ENCODE measurements at regions not wholly inside any gene's neighbourhood (a gene's known extent, or its start where the extent isn't known, plus 50 kb on each side); places are given as distances from the start of the nearest gene placed in this dataset.

DNA sequence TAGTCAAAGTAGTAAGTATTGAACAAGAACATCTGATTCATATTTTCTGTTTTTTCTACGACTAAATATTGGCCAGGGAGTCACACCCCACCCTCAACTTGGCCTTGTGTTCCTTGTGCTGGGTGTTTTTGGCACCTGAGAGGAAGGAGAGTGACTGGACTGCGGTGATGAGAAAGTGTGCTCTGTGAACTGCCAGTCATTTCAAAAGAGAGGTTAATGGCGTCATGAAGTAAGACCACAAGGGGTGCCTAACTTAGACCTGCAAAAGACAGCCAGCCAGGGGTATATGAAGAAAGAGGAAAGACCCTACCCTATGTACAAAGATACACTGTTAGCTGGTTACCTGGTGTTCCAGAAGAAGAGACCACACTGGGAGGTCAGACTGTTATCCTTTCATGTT lies 58.4 kb upstream of the COL8A1 start:
- no peak overlapping the region for H3K4me3 ChIP-seq
- H3K27ac ChIP-seq (ENCODE audit: control insufficient read depth, insufficient read depth): no peak overlapping the region
- ChIA-PET SMC1A (ENCODE audit: uncharacterized antibody, unreplicated experiment) (no interaction called here), POLR2A (no interaction called here), CTCF (interaction anchor here (1.3 kb wide), 1 partner anchor 16 kb away, joined by 3 read pairs; no protein-coding TSS in a partner anchor), RAD21 (ENCODE audit: unreplicated experiment) (no interaction called here)
- in situ Hi-C loops (cut with MboI) (no loop called here), intact Hi-C loops (cut with micrococcal nuclease; ENCODE audit: unreplicated experiment) (no loop called here)
- DNase-seq (ENCODE audit: low read depth, low spot score) (peak; percentile 7), FAIRE-seq (no peak), ATAC-seq (peak; percentile 78)
- H4K20me1 ChIP-seq (ENCODE audit: control insufficient read depth, insufficient read depth): no peaks in the 10 kb centered on the region
- no peaks in the 10 kb centered on the region; the same call in 2 of the 3 replicates for H3K9me3 ChIP-seq (replicated peaks; ENCODE audit: control insufficient read depth, insufficient read depth, low read length)
- H3K4me1 ChIP-seq (ENCODE audit: control insufficient read depth, insufficient read depth, low read length): no peaks in the 10 kb centered on the region
- no peaks in the 10 kb centered on the region for H3K27me3 ChIP-seq (replicated peaks in 1 of 2; ENCODE audit: control insufficient read depth in 2 of 2, insufficient read depth in 2 of 2, low read length in 1 of 2)
- H3K4me2 ChIP-seq (ENCODE audit: control insufficient read depth, insufficient read depth): no peak overlapping the region
- no TSS peak for BruUV-seq (replicated peaks)
- no peaks in the 10 kb centered on the region for H3K36me3 ChIP-seq (ENCODE audit: control insufficient read depth in 2 of 2, insufficient read depth in 2 of 2, low read length in 1 of 2)
- 14% methylated on average over 3 of the region's 3 CpGs for WGBS (ENCODE audit: insufficient coverage, insufficient replicate concordance, low lambda C conversion rate, missing lambda C conversion rate)
- no peak overlapping the region for H2AFZ ChIP-seq (ENCODE audit: control insufficient read depth, low read depth, low read length)
- H3K9ac ChIP-seq (ENCODE audit: control insufficient read depth, insufficient read depth, low read length): no peak overlapping the region
- H3K79me2 ChIP-seq (ENCODE audit: control insufficient read depth, insufficient read depth, low read length): no peaks in the 10 kb centered on the region
- TF ChIP-seq ETV6 (conservative IDR thresholded peaks at IDR 0.05 in 1 of 2, IDR thresholded peaks at IDR 0.05 in 1 of 2; ENCODE audit: borderline replicate concordance in 1 of 2, low read depth in 1 of 2) (peak in 1 of 2 experiments; percentile 47; a peak in 1 of 4 replicates), RUNX3 (IDR thresholded peaks at IDR 0.05; ENCODE audit: low read length) (peak; percentile 95), IRF4 (IDR thresholded peaks at IDR 0.05; ENCODE audit: low read depth, low read length) (peak; percentile 57; the same call in 1 of the 2 replicates), PAX5 (IDR thresholded peaks at IDR 0.05; ENCODE audit: borderline replicate concordance, low read depth, low read length) (no peak), NFIC (IDR thresholded peaks at IDR 0.05; ENCODE audit: low read depth, low read length) (peak; percentile 80; the same call in 1 of the 2 replicates), CREM (IDR thresholded peaks at IDR 0.05; ENCODE audit: low read depth) (peak; percentile 78; the same call in 1 of the 2 replicates), JUNB (IDR thresholded peaks at IDR 0.05) (peak; percentile 88), BHLHE40 (IDR thresholded peaks at IDR 0.05; ENCODE audit: borderline replicate concordance in 1 of 2, low read depth in 2 of 2, low read length in 1 of 2) (peak in 1 of 2 experiments; percentile 36; a peak in 1 of 4 replicates), EED (IDR thresholded peaks at IDR 0.05; ENCODE audit: low read depth) (peak; percentile 65; the same call in 1 of the 2 replicates), SPI1 (IDR thresholded peaks at IDR 0.05; ENCODE audit: borderline replicate concordance, insufficient read depth, low read depth, low read length) (no peak), BCL11A (IDR thresholded peaks at IDR 0.05; ENCODE audit: low read depth, low read length) (peak; percentile 46; the same call in 1 of the 2 replicates), ZBED1 (IDR thresholded peaks at IDR 0.05; ENCODE audit: borderline replicate concordance) (peak; percentile 63; the same call in 1 of the 2 replicates), NRF1 (conservative IDR thresholded peaks at IDR 0.05; ENCODE audit: low read depth, low read length) (no peak), TCF7 (IDR thresholded peaks at IDR 0.05; ENCODE audit: borderline replicate concordance) (0 out of 2 replicates have a peak, but pooled peaks have one; percentile 35)
- TF ChIP-seq, protein P1, sequence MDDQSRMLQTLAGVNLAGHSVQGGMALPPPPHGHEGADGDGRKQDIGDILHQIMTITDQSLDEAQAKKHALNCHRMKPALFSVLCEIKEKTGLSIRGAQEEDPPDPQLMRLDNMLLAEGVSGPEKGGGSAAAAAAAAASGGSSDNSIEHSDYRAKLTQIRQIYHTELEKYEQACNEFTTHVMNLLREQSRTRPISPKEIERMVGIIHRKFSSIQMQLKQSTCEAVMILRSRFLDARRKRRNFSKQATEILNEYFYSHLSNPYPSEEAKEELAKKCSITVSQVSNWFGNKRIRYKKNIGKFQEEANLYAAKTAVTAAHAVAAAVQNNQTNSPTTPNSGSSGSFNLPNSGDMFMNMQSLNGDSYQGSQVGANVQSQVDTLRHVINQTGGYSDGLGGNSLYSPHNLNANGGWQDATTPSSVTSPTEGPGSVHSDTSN (IDR thresholded peaks at IDR 0.05; ENCODE audit: insufficient replicate concordance, low read depth, low read length): no peak
- TF ChIP-seq, protein P2, sequence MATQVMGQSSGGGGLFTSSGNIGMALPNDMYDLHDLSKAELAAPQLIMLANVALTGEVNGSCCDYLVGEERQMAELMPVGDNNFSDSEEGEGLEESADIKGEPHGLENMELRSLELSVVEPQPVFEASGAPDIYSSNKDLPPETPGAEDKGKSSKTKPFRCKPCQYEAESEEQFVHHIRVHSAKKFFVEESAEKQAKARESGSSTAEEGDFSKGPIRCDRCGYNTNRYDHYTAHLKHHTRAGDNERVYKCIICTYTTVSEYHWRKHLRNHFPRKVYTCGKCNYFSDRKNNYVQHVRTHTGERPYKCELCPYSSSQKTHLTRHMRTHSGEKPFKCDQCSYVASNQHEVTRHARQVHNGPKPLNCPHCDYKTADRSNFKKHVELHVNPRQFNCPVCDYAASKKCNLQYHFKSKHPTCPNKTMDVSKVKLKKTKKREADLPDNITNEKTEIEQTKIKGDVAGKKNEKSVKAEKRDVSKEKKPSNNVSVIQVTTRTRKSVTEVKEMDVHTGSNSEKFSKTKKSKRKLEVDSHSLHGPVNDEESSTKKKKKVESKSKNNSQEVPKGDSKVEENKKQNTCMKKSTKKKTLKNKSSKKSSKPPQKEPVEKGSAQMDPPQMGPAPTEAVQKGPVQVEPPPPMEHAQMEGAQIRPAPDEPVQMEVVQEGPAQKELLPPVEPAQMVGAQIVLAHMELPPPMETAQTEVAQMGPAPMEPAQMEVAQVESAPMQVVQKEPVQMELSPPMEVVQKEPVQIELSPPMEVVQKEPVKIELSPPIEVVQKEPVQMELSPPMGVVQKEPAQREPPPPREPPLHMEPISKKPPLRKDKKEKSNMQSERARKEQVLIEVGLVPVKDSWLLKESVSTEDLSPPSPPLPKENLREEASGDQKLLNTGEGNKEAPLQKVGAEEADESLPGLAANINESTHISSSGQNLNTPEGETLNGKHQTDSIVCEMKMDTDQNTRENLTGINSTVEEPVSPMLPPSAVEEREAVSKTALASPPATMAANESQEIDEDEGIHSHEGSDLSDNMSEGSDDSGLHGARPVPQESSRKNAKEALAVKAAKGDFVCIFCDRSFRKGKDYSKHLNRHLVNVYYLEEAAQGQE (IDR thresholded peaks at IDR 0.05; ENCODE audit: low read depth, low read length): no peak
- TF ChIP-seq, protein P3, sequence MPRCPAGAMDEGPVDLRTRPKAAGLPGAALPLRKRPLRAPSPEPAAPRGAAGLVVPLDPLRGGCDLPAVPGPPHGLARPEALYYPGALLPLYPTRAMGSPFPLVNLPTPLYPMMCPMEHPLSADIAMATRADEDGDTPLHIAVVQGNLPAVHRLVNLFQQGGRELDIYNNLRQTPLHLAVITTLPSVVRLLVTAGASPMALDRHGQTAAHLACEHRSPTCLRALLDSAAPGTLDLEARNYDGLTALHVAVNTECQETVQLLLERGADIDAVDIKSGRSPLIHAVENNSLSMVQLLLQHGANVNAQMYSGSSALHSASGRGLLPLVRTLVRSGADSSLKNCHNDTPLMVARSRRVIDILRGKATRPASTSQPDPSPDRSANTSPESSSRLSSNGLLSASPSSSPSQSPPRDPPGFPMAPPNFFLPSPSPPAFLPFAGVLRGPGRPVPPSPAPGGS (IDR thresholded peaks at IDR 0.05; ENCODE audit: borderline replicate concordance, insufficient read depth, low read depth, low read length, poor library complexity, severe bottlenecking): peak; percentile 50
- TF ChIP-seq, protein P4, sequence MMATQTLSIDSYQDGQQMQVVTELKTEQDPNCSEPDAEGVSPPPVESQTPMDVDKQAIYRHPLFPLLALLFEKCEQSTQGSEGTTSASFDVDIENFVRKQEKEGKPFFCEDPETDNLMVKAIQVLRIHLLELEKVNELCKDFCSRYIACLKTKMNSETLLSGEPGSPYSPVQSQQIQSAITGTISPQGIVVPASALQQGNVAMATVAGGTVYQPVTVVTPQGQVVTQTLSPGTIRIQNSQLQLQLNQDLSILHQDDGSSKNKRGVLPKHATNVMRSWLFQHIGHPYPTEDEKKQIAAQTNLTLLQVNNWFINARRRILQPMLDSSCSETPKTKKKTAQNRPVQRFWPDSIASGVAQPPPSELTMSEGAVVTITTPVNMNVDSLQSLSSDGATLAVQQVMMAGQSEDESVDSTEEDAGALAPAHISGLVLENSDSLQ (IDR thresholded peaks at IDR 0.05): 0 out of 2 replicates have a peak, but pooled peaks have one; percentile 28
